HK-2 (cell line): ENCODE measurements at regions not wholly inside any gene's neighbourhood (a gene's known extent, or its start where the extent isn't known, plus 50 kb on each side); places are given as distances from the start of the nearest gene placed in this dataset.

Experiments
- DNase-seq: peaks from one replicate; pipeline ENCODE4 v3.0.0-alpha.2; 2018; ENCODE audit not compliant: unreplicated experiment

DNA sequence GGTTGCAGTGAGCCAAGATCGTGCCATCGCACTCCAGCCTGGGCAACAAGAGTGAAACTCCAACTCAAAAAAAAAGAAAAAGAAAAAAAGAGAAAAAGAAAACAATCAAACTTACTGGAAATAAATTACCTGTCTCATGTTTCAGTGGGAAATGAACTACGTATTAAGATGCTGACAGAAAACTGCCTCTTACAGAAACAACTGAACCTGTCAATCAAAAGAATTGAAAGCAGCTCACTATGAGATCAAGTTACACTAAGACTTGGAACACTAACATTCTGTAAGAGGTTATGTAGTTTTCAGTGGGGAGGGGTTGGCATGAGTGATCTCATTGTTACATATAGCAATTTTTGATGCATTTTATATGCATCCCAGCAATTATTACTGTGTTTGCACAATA lies 64.4 kb upstream of the SPATA31E1 start:
- DNase-seq = no peak

DNA sequence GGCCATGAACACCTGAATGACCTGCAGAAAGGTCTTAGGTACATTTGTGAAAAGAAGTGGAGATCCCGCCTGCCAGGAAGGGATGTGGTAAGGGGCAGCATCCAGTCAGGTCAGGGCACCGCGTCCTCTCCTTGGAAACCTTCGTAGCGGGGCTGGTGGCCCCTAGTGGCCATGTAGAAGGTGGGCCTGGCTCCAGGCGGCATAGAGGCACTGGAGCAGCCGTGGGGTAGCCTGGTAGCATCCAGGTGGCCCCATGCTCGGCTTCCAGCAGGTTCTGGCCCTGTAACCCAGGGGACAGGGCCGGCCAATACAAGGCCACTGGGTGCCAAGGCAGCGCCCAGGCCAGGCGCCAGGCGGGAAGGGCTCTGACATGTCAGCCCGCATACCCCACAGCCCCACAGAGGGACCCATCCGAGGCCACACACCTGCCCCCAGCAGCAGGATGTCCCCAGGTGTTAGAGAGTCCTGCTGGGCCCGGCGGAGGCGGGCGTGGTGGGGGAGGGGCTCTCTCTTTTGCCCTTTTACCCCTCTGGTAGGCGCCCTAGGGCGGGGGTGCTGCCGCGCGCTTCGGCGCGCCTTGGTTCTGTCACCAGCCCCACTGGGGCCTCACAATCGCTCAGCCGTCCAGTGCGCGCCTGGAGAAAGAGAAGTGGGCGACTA lies 58.3 kb upstream of the SPATA31E1 start:
- DNase-seq = no peak

GRCh38 chr9:87824886-87825285 lies 57.8 kb upstream of the SPATA31E1 start:
- no peak for DNase-seq

DNA sequence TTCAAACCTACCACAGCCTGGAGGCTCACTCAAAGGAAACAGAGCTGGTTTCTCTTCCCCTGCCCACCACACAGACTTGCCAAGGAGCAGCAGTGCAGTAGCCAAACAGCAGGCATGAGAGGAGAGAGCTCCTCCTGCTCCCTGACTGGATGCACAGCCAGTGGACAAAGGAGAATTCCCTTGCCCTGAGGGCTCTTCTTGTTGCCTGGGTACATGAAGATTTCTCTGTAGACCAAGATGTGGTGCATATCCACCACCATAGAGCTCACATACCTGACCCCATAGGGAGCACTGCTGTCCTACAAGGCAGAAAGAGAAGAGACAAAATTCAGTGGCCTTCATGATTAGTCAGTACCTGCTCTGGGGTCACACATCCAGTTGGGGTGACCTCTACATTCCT lies 56.3 kb upstream of the SPATA31E1 start:
- no peak for DNase-seq

- no peak for DNase-seq
Measured at GRCh38 chr9:87827341-87827740, 55.3 kb upstream of the SPATA31E1 start.

DNA sequence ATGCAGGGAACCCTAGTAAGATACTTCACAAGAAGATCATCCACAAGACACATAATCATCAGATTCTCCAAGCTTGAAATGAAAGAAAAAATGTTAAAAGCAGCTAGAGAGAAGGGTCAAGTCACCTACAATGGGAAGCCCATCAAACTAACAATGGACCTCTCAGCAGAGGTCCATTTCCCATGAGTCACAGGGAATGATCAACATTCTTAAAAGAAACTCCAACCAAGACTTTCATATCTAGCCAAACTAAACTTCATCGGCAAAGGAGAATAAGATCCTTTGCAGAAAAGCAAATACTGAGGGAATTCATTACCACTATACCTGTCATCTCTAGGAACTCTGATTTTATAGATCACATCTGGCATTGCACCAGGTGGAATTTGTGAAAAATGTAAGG lies 52.9 kb upstream of the SPATA31E1 start:
- DNase-seq = no peak

GRCh38 chr9:87830446-87830845 lies 52.2 kb upstream of the SPATA31E1 start:
- DNase-seq = no peak

DNA sequence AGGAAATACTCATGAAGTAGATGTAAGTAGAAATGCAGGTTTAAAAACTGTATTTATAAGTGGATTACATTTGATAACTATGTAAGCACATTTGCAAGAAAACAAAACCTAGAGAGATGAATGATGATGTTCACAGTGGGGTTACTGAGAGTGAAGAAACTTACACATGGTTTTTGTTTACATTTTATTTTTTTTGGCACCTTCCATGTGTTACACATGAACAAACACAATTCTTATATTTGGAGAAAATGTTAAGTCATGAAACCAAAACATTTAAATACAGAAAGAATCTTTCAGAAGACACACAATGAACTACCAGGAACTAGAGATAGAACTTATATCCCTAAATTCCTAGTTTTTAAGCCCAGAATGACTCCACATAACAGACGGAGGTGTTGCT lies 51.5 kb upstream of the SPATA31E1 start:
- DNase-seq = no peak
